ENCODE measurements at regions not wholly inside any gene's neighbourhood (a gene's known extent, or its start where the extent isn't known, plus 50 kb on each side); places are given as distances from the start of the nearest gene placed in this dataset.
A peak's percentile ranks its signal among the peaks of the same experiment; 100 is the strongest.

DNA sequence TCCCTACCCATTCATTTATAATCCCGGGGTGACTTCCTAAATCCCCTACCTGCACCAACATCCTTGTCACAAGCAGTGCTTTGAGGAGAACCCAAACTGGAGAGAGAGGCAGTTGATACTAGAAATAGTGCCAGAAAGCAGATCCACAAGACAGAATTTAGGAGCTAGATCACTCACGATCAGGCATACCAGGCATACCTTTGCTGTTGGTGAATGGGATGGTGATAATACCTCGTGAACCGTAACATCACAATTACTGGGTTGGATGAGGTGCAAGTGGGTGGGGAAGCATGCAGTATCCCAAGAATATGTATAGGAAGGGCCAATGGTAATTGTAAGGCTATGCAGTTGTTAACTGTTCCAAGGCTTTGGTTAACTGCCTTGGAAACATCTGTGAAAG is 129.3 kb downstream of the TMA16 start:
- no peak for DNase-seq

DNA sequence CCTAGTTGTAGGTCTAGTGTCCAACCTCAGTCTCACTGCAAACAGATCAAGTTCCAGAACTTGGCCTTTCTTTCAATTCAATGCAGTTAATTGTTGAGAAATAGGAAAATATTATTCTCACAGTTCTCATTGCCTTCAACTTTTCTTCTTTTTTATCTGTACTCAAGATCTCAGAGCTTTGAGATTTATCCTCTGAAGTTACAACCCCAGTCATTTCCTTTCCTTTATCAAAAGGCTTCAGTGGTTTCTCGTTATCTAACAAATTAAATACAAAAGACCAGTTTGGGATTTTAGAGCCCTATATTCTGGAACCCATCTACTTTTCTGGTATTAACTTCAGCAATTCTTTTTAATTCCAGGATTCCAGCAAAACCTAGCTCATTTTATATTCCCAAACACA is 130.2 kb downstream of the TMA16 start:
- peak; percentile 3 for DNase-seq

GRCh38 chr4:163631288-163631687 is 136.8 kb downstream of the TMA16 start:
- no peak for DNase-seq

DNA sequence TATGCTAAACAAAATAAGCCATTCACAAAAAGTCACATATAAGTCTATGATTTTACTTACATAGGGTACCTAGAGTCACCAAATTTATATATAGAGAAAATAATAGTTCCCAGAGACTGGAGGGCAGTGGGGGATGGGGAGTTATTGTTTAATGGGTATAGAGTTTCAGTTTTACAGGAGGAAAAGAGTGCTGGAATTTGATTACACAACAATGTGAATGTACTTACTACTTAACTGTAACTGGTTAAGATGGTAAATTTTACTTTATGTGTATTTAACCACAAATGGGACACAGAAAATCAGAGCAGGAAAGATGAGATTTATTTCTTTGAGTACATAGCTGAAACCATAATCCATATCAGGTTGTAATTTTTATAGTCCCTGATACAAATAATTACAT is 144.4 kb downstream of the TMA16 start:
- DNase-seq, result no peak

DNA sequence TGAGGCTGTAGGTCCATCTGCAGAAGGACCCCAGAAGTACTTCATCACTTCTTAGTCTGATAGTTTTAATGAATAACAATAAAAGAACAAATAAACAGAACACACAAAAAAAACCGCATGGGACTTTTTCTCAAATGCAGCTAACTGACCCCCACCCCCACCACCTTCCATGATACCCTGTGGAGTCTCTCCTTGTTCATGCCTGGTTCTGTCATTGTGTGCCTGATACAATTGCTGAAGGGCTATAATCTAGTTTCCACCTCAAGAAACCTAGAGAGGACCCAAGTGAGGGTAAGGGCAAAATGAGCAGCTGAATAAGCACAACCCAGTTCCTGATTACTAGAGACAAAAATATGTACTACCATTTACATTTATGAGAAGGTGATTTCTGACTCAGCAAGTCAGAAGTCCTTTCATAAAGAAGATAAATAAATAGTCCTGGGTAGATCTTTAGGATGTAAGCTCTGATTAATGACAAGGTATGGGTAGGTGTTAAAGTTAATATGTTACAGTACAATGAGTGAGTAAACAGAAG is 155.1 kb downstream of the TMA16 start:
- DNase-seq, result no peak

- DNase-seq, result no peak
Measured at GRCh38 chr4:163651761-163652160, 157.3 kb downstream of the TMA16 start.

DNA sequence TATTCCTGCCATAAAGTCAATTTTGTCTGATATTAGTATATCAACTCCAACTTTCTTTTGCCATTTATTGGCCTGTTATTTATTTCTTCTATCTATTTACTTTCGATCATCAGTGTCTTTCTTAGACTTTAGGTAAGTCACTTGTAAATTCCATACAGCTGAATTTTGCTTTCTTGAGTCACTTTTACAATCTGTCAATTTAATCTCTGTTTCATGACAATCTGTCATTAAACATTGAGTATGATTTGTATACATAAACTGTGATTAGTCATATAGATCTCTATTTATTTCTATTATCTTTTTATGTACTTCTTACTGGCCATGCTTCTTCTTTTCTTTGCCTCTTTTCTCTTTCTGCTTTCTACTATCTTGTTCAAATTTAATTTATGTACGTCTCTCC is 160.1 kb downstream of the TMA16 start:
- DNase-seq, result no peak

DNA sequence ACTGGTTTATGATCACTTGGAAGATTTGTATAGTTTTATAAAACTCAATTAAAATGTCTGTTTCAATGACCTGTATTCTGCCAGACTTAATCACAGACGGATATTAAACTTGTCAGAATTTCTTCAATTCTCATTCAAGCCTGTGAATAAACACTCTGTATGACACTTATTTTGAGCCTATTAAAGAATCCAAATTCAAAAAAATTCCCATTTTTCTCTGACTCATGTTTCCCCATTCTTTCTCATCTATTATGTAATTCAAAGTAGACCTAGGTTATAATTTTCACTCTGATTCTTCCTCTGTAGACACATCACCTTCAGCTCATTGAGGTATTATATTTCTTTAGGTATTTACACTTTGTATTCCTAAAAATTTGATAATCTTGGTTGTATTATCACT is 166.1 kb downstream of the TMA16 start:
- no peak for DNase-seq

GRCh38 chr4:163662768-163663167 is 168.3 kb downstream of the TMA16 start:
- DNase-seq, result no peak

DNA sequence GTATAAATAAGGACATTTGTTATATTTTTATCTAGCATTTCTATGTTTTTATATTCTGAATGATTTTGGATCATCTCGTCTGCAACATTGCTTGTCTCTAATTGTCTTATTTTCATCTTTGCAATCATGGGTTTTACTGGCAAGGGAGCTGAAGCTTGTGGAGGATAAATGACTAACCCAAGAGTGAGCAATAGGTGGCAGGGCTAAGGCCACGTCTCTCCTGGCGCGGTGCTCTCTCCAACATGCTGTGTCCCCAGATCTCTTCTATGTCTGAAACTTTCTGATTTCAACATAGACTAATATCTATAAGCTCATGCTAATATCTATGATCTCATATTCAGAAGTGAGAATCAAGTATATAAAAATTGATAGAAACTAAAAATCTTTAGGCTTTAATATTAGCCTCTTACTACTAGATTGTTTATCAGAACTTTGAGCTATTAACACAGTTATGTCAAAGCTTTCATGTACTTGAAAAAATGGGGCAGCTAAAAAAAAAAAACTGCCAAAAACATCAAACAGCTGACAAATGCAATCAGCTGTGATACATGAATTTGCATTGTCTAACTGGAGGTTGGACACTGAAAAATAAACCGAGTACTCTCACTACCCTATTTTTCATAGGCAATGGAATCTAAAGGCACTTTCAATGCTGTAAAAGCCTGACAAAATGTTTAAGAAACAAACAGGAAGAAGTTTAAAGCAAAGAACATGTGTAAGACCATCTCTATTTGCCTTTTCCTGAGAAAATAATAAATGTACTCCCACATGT is 169.2 kb downstream of the TMA16 start:
- DNase-seq, result no peak

GRCh38 chr4:163665101-163665500 is 170.6 kb downstream of the TMA16 start:
- DNase-seq, result no peak

DNA sequence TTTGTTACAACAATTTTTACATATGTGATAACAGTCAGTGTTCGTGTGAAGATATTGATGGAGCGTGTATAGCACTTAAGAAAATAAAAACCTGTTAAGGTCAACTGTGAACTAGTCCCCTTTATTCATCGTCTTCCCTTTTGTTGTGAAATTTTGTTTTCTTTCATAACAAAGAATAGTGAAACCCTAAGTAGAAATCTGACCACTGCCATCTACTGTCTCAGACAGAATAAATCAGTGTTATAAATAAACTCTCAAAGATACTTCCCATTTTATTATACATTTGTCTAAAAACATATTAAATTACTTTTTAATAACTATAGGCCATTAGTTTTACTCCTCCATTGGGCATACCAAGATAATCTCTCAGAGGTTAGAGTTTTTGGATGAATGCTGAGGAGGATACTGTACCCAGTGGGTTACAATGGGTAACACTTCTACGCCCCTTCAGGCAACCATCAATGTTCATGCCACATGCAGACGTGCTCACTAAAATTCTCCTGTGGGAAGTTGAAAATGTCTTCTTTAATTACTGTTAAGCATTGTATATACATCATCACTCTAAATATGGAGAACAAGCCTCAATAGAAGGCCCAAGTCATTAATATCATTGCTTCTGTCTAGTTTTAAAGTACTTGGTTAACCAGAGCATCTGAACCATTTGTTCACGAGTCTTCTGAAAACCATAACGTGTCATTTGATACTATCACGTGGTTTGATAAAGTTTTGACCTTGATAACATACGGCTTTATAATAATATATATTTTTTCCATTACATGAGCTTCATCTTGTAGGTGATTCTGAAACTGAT is 171.2 kb downstream of the TMA16 start:
- DNase-seq, result peak; percentile 9

- peak; percentile 24 for DNase-seq
Measured at GRCh38 chr4:163666332-163666873, 171.9 kb downstream of the TMA16 start.

DNA sequence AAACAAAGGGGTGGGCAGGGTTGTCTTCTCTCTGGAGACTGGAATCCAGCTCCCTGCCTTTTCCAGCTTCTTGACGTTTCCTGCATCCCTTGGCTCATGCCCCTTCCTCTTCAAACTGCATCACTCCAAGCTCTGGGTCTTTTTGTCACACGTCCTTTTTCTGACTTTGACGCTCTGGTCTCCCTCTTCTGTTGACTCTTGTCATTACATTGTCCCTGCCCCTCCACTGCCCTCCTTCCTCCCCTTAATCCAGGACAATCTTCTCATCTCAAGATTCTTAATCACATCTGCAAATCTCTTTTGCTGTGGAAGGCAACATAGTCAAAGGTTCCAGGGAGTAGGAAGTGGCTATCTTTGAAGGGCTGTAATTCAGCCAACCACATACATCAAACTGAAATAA is 178.3 kb downstream of the TMA16 start:
- no peak for DNase-seq

DNA sequence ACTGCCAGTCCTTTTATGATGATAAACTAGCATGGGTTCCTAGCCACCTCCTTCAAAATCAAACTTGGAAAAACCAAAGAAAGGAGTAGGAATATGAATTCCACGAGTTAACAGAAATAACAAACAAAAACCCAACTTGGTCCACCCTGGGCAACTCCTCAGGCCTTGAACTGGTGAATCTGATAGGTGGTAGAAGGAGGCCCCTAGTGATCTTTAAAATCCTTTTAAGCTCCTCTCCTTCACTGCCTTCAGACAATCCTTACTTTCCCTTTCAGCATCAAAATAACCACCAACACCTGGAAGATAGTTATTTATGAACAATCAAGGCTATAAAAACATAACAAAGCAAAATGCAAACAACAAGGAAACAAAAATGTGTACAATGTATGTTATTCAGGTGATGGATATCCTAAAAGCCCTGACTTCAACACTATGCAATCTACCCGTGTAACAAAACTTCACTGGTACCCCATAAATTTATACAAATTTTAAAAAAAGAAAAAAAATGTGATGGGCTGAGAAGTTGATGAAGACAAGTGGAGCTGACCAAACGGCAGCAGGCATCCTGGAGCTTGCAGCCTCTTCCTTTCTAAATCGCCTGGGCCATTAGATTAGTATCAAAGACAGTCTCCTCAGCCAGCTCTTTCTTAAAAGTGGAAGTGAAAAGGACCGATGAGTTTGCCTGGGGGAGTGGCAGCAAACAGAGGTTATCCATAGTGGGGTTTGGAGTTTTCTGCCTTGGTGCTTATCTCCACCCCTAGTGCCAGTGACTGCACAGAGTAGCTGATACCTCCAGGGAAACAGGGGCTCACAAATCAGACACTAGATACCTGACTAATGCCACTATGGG is 179.6 kb downstream of the TMA16 start:
- DNase-seq, result peak; percentile 13

- DNase-seq, result peak; percentile 28
Measured at GRCh38 chr4:163679189-163679588, 184.7 kb downstream of the TMA16 start.

DNA sequence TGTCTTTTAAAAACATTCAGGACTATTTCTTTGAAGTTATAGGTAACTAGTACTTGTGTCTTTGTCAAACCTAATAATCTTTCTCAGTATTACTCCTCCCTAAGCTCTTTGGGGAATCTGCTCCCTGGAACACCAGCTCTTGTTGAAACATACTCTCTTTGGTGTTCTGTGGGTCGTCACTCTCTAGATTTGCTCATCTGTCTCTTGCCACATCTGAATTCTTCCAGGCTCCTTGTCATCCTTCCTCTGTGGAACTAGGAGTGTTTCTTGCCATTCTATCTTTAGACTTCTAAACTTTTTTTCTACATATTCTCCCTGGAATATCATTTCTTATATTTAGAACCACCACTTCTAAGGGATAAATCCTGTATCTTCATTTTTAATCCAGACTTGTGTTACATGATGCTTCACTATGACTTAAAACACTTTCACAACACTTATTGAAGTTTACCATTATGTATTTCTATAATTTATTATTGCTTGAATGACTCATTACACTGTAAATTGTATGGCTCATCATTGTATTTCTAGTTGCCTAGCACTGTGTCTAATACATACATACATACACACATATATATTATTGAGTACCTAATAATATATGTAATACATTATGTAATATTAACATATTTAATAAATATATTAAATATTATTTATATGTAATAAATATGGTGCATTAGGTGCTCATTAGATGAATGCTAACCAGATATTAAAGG is 186.1 kb downstream of the TMA16 start:
- DNase-seq, result no peak

DNA sequence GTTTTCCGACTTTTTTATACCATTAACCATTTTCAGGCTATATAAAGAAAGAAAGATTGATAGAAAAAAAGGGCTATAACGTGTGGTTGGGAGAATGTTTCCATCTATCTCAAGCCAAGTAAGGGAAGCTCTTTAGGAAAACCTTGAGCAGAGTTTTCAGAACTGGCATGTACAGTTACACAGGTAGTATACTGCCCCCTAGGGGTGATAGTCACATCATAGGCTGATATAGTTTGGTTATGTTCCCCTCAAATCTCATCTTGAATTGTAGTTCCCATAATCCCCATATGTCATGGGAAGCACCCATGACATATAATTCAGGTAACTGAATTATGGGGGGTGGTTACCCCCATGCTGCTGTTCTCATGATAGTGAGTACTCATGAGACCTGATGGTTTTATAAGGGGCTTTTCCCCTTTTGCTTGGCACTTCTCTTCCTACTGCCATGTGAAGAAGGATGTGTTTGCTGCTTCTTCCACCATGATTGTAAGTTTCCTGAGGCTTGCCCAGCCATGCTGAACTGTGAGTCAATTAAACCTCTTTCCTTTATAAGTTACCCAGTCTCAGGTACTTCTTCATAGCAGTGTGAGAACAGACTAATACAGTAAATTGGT is 186.8 kb downstream of the TMA16 start:
- peak; percentile 93 for DNase-seq

- no peak for DNase-seq
Measured at GRCh38 chr4:163688856-163689255, 194.4 kb downstream of the TMA16 start.

- DNase-seq, result no peak
Measured at GRCh38 chr4:163693211-163693610, 198.7 kb downstream of the TMA16 start.

DNA sequence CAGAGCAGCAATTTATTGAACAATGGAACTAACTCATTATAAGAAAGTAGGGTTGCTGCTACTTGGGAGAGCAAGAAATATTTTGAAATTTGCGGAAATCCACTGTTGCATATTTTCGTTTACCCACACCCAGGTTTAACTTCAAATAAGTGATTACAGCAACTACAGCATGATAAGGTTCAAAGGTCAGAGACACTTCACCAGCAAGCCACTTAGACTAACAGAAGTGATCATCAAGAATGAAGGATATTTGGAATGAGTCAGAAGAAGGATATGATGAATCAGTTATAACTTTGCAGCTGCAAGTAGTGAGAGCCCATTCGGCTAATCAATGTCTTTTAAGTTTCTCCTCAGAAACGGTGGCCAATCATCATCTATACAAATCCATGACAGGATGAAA is 199.3 kb downstream of the TMA16 start:
- DNase-seq, result no peak

- no peak for DNase-seq
Measured at GRCh38 chr4:163694385-163694784, 199.9 kb downstream of the TMA16 start.

Data from hematopoietic multipotent progenitor cell treated with erythropoietin and hydrocortisone succinate and interleukin-3 and kit ligand, for 6 days (in vitro differentiated cells).